ENCODE measurements at regions not wholly inside any gene's neighbourhood (a gene's known extent, or its start where the extent isn't known, plus 50 kb on each side); places are given as distances from the start of the nearest gene placed in this dataset.

DNA sequence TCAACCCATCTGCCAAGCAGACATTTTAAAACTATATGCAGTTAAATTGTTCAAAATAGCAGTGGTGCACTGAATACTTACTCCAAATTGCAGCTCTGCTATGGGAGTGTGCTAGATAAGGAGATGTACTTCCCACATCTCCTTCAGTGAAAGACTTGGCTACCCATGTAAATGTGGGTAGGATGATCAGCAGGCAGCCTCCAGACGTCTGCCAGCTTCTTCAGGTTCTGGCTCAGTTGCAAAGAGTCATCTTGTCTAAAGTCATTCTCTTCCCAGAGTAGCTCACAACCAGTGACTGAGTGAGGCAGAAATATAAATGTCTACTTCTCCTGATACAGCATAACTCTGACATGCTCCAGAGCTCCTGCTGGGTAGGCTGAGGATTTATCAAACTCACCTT is 1050.0 kb upstream of the CDH10 start:
- no peaks in the 10 kb centered on the region for H3K4me1 ChIP-seq (replicated peaks in 1 of 4; ENCODE audit: control insufficient read depth in 3 of 4, insufficient read depth in 4 of 4, low read length in 3 of 4)
- H3K79me2 ChIP-seq (ENCODE audit: control insufficient read depth in 1 of 2, insufficient read depth in 2 of 2, low read length in 2 of 2): no peaks in the 10 kb centered on the region
- H2BK20ac ChIP-seq (ENCODE audit: low read length): no peak overlapping the region
- no peak for TF ChIP-seq CHD1 (IDR thresholded peaks at IDR 0.05; ENCODE audit: low read depth, low read length)
- TF ChIP-seq RFX5 (IDR thresholded peaks at IDR 0.05; ENCODE audit: borderline replicate concordance, low read depth, low read length): no peak
- H4K5ac ChIP-seq (ENCODE audit: insufficient read length, low read depth, low read length): no peak overlapping the region
- no peak overlapping the region for H3K4me2 ChIP-seq (ENCODE audit: insufficient read depth in 1 of 2, low read depth in 2 of 2, low read length in 2 of 2)
- POLR2A ChIA-PET (ENCODE audit: partially characterized antibody): interaction anchor here (1.0 kb wide), 1 partner anchor 249 kb away, joined by 4 read pairs; no protein-coding TSS in a partner anchor
- H3K9ac ChIP-seq (replicated peaks in 1 of 4; ENCODE audit: extremely low read depth in 1 of 4, low read depth in 3 of 4, low read length in 3 of 4): no peak overlapping the region
- H2BK5ac ChIP-seq (ENCODE audit: low read depth, low read length): no peak overlapping the region
- no peaks in the 10 kb centered on the region for H3K79me1 ChIP-seq (ENCODE audit: low read depth, low read length)
- H2BK120ac ChIP-seq (replicated peaks; ENCODE audit: low read depth, low read length): no peak overlapping the region
- H3K23me2 ChIP-seq (ENCODE audit: low read depth, low read length): no peaks in the 10 kb centered on the region
- DNase-seq (ENCODE audit: low read depth in 1 of 2, low spot score in 2 of 2) (no peak), FAIRE-seq (no peak)
- CTCF ChIA-PET (ENCODE audit: partially characterized antibody): interaction anchor here (0.6 to 0.8 kb wide), 2 partner anchors 10 to 1737 kb away, joined by 4 read pairs; no protein-coding TSS in a partner anchor
- no peaks in the 10 kb centered on the region for H3K9me3 ChIP-seq (ENCODE audit: insufficient read depth in 2 of 2, low read depth in 1 of 2, low read length in 1 of 2)
- H2BK15ac ChIP-seq (ENCODE audit: low read length): no peak overlapping the region
- H2BK12ac ChIP-seq (ENCODE audit: low read depth, low read length): no peak overlapping the region
- H3K4me3 ChIP-seq (ENCODE audit: extremely low read depth in 1 of 4, insufficient read depth in 2 of 4, low read depth in 3 of 4, low read length in 4 of 4): no peak overlapping the region
- no peak overlapping the region for H4K8ac ChIP-seq (ENCODE audit: extremely low read depth, insufficient read depth, low read length)
- no peak overlapping the region for H2AK5ac ChIP-seq (ENCODE audit: low read depth, low read length)
- H4K91ac ChIP-seq (replicated peaks; ENCODE audit: insufficient read length, low read length): no peak overlapping the region
- H4K20me1 ChIP-seq (replicated peaks in 1 of 2; ENCODE audit: control insufficient read depth in 1 of 2, insufficient read depth in 2 of 2, low read length in 2 of 2): no peaks in the 10 kb centered on the region
- H2AFZ ChIP-seq (ENCODE audit: low read length): no peak overlapping the region
- no peak overlapping the region for H3K14ac ChIP-seq (ENCODE audit: insufficient read length)
- no peaks in the 10 kb centered on the region for H3K27me3 ChIP-seq (replicated peaks in 1 of 4; ENCODE audit: control insufficient read depth in 3 of 4, extremely low read depth in 1 of 4, insufficient read depth in 3 of 4, low read length in 3 of 4)
- no peak overlapping the region for H3K18ac ChIP-seq (ENCODE audit: extremely low read depth, low read length)
- H3K4ac ChIP-seq (replicated peaks; ENCODE audit: insufficient read length, low read depth, low read length): no peak overlapping the region
- H3K27ac ChIP-seq (ENCODE audit: low read depth, low read length): no peak overlapping the region
- H3K36me3 ChIP-seq (ENCODE audit: control insufficient read depth in 2 of 4, insufficient read depth in 4 of 4, low read length in 3 of 4): no peaks in the 10 kb centered on the region
- no peak overlapping the region for H3K56ac ChIP-seq (replicated peaks; ENCODE audit: insufficient read length, low read depth, low read length)
- 65% methylated on average over 1 of the region's 1 CpG; no CpG with 5 or more reads in 1 of the 2 experiments for WGBS, 2 experiments (ENCODE audit: extremely low coverage in 1 of 2, insufficient coverage in 1 of 2, insufficient read length in 1 of 2, insufficient replicate concordance in 2 of 2, low coverage in 1 of 2, low lambda C conversion rate in 2 of 2, missing lambda C conversion rate in 1 of 2)
- H3K23ac ChIP-seq (ENCODE audit: insufficient read length): no peak overlapping the region

All from H1 (cell line).